Left lung (tissue), 4 donors: ENCODE measurements at regions not wholly inside any gene's neighbourhood (a gene's known extent, or its start where the extent isn't known, plus 50 kb on each side); places are given as distances from the start of the nearest gene placed in this dataset.

Experiments used
- ATAC-seq: fragments of 200-7000 bp; cut with Tn5 transposase; one replicate; pipeline ENCODE4 v1.9.1; 2020; ENCODE audit warnings: moderate library complexity
- DNase-seq, 4 donors: peaks; one replicate each; pipeline ENCODE4 v3.0.0-alpha.2; 2013 to 2020
- H3K27ac ChIP-seq, 2 donors: fragments of 200-600 bp; sonication (generic) in 1 of 2; one replicate each; pipeline versions ENCODE4 v1.5.0 to v1.8.0; 2020 to 2021
- H3K27me3 ChIP-seq, 2 donors: fragments of 200-600 bp; sonication (generic) in 1 of 2; one replicate each; pipeline versions ENCODE4 v1.5.0 to v1.8.0; 2020 to 2021
- H3K36me3 ChIP-seq, 2 donors: fragments of 200-600 bp; sonication (generic) in 1 of 2; one replicate each; pipeline versions ENCODE4 v1.5.0 to v1.8.0; 2020 to 2021
- H3K4me1 ChIP-seq, 2 donors: fragments of 200-600 bp; one replicate each; pipeline ENCODE4 v1.8.0; 2021
- H3K4me3 ChIP-seq, 2 donors: fragments of 200-600 bp; sonication (generic) in 1 of 2; one replicate each; pipeline versions ENCODE4 v1.5.0 to v1.8.0; 2020 to 2021; ENCODE audit warnings: mild to moderate bottlenecking in 1 of 2
- H3K9me3 ChIP-seq, 2 donors: fragments of 200-600 bp; sonication (generic) in 1 of 2; one replicate each; pipeline versions ENCODE4 v1.5.0 to v1.8.0; 2020 to 2021
- intact Hi-C, 2 donors: fragments of 100-400 bp; cut with DNase I; formaldehyde crosslinking; loops; one replicate each; pipeline versions ENCODE4 v1.11.2 to v1.14.2; 2022
- TF ChIP-seq, protein P1 (sequence below), 2 donors: fragments of 200-600 bp; sonication (generic) in 1 of 2; IDR thresholded peaks; one replicate each; pipeline versions ENCODE4 v1.5.0 to v1.8.0; 2021; ENCODE audit warnings: antibody characterized with exemption in 2 of 2
- donor health status: DM: no; HTN: yes; CAD: no.
- donor health status: DM: no; HTN: no; CAD: no.

- no peak overlapping the region for H3K27ac ChIP-seq
- no peak overlapping the region for H3K4me3 ChIP-seq
- DNase-seq (no peak), ATAC-seq (no peak)
- H3K27me3 ChIP-seq, result no peaks in the 10 kb centered on the region
- no peaks in the 10 kb centered on the region for H3K4me1 ChIP-seq
- intact Hi-C loops, result no loop called here
- H3K9me3 ChIP-seq, result peaks cover 0 to 72% of the 10 kb centered on the region in 2 donors
- no peaks in the 10 kb centered on the region for H3K36me3 ChIP-seq
- TF ChIP-seq, protein P1, sequence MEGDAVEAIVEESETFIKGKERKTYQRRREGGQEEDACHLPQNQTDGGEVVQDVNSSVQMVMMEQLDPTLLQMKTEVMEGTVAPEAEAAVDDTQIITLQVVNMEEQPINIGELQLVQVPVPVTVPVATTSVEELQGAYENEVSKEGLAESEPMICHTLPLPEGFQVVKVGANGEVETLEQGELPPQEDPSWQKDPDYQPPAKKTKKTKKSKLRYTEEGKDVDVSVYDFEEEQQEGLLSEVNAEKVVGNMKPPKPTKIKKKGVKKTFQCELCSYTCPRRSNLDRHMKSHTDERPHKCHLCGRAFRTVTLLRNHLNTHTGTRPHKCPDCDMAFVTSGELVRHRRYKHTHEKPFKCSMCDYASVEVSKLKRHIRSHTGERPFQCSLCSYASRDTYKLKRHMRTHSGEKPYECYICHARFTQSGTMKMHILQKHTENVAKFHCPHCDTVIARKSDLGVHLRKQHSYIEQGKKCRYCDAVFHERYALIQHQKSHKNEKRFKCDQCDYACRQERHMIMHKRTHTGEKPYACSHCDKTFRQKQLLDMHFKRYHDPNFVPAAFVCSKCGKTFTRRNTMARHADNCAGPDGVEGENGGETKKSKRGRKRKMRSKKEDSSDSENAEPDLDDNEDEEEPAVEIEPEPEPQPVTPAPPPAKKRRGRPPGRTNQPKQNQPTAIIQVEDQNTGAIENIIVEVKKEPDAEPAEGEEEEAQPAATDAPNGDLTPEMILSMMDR (IDR thresholded peaks at IDR 0.05), result no peak
Measured at GRCh38 chr19:23531976-23532375, 136.7 kb upstream of the ZNF91 start.

DNA sequence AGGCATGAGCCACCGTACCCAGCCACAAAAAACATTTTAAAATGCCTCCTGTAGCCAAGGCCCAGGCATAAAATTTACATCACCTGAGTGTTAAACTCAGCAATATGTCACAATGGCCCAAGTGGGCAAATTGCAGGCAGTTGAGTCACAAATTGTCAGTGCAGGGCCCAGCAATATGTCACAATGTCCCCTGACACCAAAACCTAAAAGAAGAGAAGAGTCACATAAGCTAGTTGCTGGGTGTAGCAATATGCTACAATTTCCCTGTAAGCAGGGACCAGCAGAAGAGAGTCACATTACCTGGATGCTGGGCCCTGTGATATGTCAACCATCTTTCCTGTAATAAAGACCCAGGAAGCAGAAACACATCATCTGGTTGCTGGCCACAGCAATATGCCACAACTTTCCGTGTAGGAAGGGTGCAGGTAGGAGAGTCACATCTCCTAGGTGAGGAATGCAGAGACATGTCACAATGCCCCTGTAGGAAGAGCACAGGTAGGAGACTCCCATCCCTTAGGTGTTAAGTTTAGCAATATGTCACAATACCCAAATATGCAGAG is 136.0 kb upstream of the ZNF91 start:
- ATAC-seq (no peak), DNase-seq (no peak)
- Histone ChIP-seq H3K36me3 (no peaks in the 10 kb centered on the region), H3K9me3 (peaks cover 0 to 73% of the 10 kb centered on the region in 2 donors), H3K4me1 (no peaks in the 10 kb centered on the region), H3K4me3 (no peak overlapping the region), H3K27me3 (no peaks in the 10 kb centered on the region), H3K27ac (no peak overlapping the region)
- TF ChIP-seq, protein P1 (IDR thresholded peaks at IDR 0.05), result no peak
- intact Hi-C loops, result no loop called here

DNA sequence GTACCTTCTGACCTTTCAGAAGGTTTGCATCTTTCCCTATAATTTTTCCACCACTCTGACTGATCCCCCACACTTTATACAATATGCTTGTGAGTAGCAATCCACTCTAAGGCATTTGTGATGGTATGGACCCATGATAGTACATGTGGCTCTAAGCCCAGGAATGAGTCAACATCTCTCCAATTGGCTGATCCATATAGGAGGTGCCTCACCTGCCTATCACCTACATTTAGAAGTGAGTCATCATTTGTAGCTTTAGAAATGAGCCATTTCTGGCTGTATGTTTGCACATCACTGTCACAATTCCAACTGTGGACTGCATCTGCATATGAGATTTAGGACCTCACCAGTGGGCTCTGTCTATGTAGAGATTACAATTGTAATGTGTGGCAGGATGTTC is 133.1 kb upstream of the ZNF91 start:
- H3K9me3 ChIP-seq, result peaks cover 0 to 60% of the 10 kb centered on the region in 2 donors
- no peak for ATAC-seq
- H3K4me3 ChIP-seq, result no peak overlapping the region
- no peak overlapping the region for H3K27ac ChIP-seq
- intact Hi-C loops, result no loop called here
- TF ChIP-seq, protein P1 (IDR thresholded peaks at IDR 0.05), result no peak
- H3K27me3 ChIP-seq, result no peaks in the 10 kb centered on the region
- H3K4me1 ChIP-seq, result no peaks in the 10 kb centered on the region
- no peak for DNase-seq
- no peaks in the 10 kb centered on the region for H3K36me3 ChIP-seq

GRCh38 chr19:23527797-23528196 is 132.5 kb upstream of the ZNF91 start:
- Histone ChIP-seq H3K9me3 (peaks cover 0 to 56% of the 10 kb centered on the region in 2 donors), H3K36me3 (no peaks in the 10 kb centered on the region), H3K27me3 (no peaks in the 10 kb centered on the region), H3K4me3 (no peak overlapping the region), H3K27ac (no peak overlapping the region), H3K4me1 (no peaks in the 10 kb centered on the region)
- ATAC-seq (no peak), DNase-seq (no peak)
- TF ChIP-seq, protein P1 (IDR thresholded peaks at IDR 0.05), result no peak
- intact Hi-C loops, result no loop called here

- intact Hi-C loops, result no loop called here
- H3K4me3 ChIP-seq, result no peak overlapping the region
- no peak overlapping the region for H3K27ac ChIP-seq
- TF ChIP-seq, protein P1 (IDR thresholded peaks at IDR 0.05), result no peak
- H3K27me3 ChIP-seq, result no peaks in the 10 kb centered on the region
- no peaks in the 10 kb centered on the region for H3K4me1 ChIP-seq
- H3K36me3 ChIP-seq, result no peaks in the 10 kb centered on the region
- H3K9me3 ChIP-seq, result peaks cover 0 to 52% of the 10 kb centered on the region in 2 donors
- ATAC-seq, result no peak
- DNase-seq, result no peak
Measured at GRCh38 chr19:23526302-23526701, 131.0 kb upstream of the ZNF91 start.
